ENCODE measurements at regions not wholly inside any gene's neighbourhood (a gene's known extent, or its start where the extent isn't known, plus 50 kb on each side); places are given as distances from the start of the nearest gene placed in this dataset.

GRCh38 chr4:156265407-156265806 is 311.7 kb upstream of the CTSO start:
- H3K27me3 ChIP-seq (ENCODE audit: control insufficient read depth in 3 of 3, insufficient read depth in 3 of 3, low read length in 3 of 3), result no peaks in the 10 kb centered on the region
- H3K36me3 ChIP-seq (ENCODE audit: control insufficient read depth in 3 of 3, insufficient read depth in 2 of 3, low read depth in 1 of 3, low read length in 3 of 3), result no peaks in the 10 kb centered on the region
- FAIRE-seq (no peak), DNase-seq (no peak)
- H3K4me1 ChIP-seq (ENCODE audit: control insufficient read depth in 3 of 3, insufficient read depth in 2 of 3, low read depth in 1 of 3, low read length in 2 of 3), result no peaks in the 10 kb centered on the region
- H3K27ac ChIP-seq (ENCODE audit: low read depth in 1 of 3, low read length in 2 of 3), result no peak overlapping the region
- H3K9me3 ChIP-seq (ENCODE audit: control insufficient read depth in 2 of 2, insufficient read depth in 1 of 2, low read depth in 1 of 2, low read length in 1 of 2), result peaks cover 0 to 3% of the 10 kb centered on the region in 2 donors
- H3K4me3 ChIP-seq (ENCODE audit: low read depth in 1 of 3, low read length in 3 of 3), result no peak overlapping the region

GRCh38 chr4:156261230-156261629 is 307.6 kb upstream of the CTSO start:
- Histone ChIP-seq H3K4me3 (ENCODE audit: low read depth in 1 of 3, low read length in 3 of 3) (no peak overlapping the region), H3K4me1 (ENCODE audit: control insufficient read depth in 3 of 3, insufficient read depth in 2 of 3, low read depth in 1 of 3, low read length in 2 of 3) (no peaks in the 10 kb centered on the region), H3K27me3 (ENCODE audit: control insufficient read depth in 3 of 3, insufficient read depth in 3 of 3, low read length in 3 of 3) (no peaks in the 10 kb centered on the region), H3K27ac (ENCODE audit: low read depth in 1 of 3, low read length in 2 of 3) (no peak overlapping the region), H3K9me3 (ENCODE audit: control insufficient read depth in 2 of 2, insufficient read depth in 1 of 2, low read depth in 1 of 2, low read length in 1 of 2) (peaks cover 0 to 3% of the 10 kb centered on the region in 2 donors), H3K36me3 (ENCODE audit: control insufficient read depth in 3 of 3, insufficient read depth in 2 of 3, low read depth in 1 of 3, low read length in 3 of 3) (no peaks in the 10 kb centered on the region)
- 93 to 98% (median 96%) methylated on average over 1 of the region's 1 CpG for WGBS, 3 donors
- FAIRE-seq (no peak), DNase-seq (no peak)

- H3K4me3 ChIP-seq (ENCODE audit: low read depth in 1 of 3, low read length in 3 of 3), result no peak overlapping the region
- H3K27me3 ChIP-seq (ENCODE audit: control insufficient read depth in 3 of 3, insufficient read depth in 3 of 3, low read length in 3 of 3), result no peaks in the 10 kb centered on the region
- DNase-seq (no peak), FAIRE-seq (no peak)
- H3K36me3 ChIP-seq (ENCODE audit: control insufficient read depth in 3 of 3, insufficient read depth in 2 of 3, low read depth in 1 of 3, low read length in 3 of 3), result no peaks in the 10 kb centered on the region
- H3K27ac ChIP-seq (ENCODE audit: low read depth in 1 of 3, low read length in 2 of 3), result no peak overlapping the region
- H3K4me1 ChIP-seq (ENCODE audit: control insufficient read depth in 3 of 3, insufficient read depth in 2 of 3, low read depth in 1 of 3, low read length in 2 of 3), result no peaks in the 10 kb centered on the region
- no peaks in the 10 kb centered on the region for H3K9me3 ChIP-seq (ENCODE audit: control insufficient read depth in 2 of 2, insufficient read depth in 1 of 2, low read depth in 1 of 2, low read length in 1 of 2)
- WGBS, 3 donors, result 24 to 44% (median 27%) methylated on average over 5 of the region's 5 CpGs
Measured at GRCh38 chr4:156255230-156256007, 301.8 kb upstream of the CTSO start.

GRCh38 chr4:156252358-156252921 is 298.8 kb upstream of the CTSO start:
- no peak for DNase-seq
- Histone ChIP-seq H3K9me3 (ENCODE audit: control insufficient read depth in 2 of 2, insufficient read depth in 1 of 2, low read depth in 1 of 2, low read length in 1 of 2) (no peaks in the 10 kb centered on the region), H3K27me3 (ENCODE audit: control insufficient read depth in 3 of 3, insufficient read depth in 3 of 3, low read length in 3 of 3) (no peaks in the 10 kb centered on the region), H3K4me1 (ENCODE audit: control insufficient read depth in 3 of 3, insufficient read depth in 2 of 3, low read depth in 1 of 3, low read length in 2 of 3) (no peaks in the 10 kb centered on the region), H3K36me3 (ENCODE audit: control insufficient read depth in 3 of 3, insufficient read depth in 2 of 3, low read depth in 1 of 3, low read length in 3 of 3) (no peaks in the 10 kb centered on the region), H3K27ac (ENCODE audit: low read depth in 1 of 3, low read length in 2 of 3) (no peak overlapping the region), H3K4me3 (ENCODE audit: low read depth in 1 of 3, low read length in 3 of 3) (no peak overlapping the region)
- no peak for FAIRE-seq
- 40 to 63% (median 49%) methylated on average over 2 of the region's 2 CpGs for WGBS, 3 donors

GRCh38 chr4:156251373-156252065 is 297.9 kb upstream of the CTSO start:
- no peak overlapping the region for H3K27ac ChIP-seq (ENCODE audit: low read depth in 1 of 3, low read length in 2 of 3)
- H3K4me1 ChIP-seq (ENCODE audit: control insufficient read depth in 3 of 3, insufficient read depth in 2 of 3, low read depth in 1 of 3, low read length in 2 of 3), result no peaks in the 10 kb centered on the region
- H3K4me3 ChIP-seq (ENCODE audit: low read depth in 1 of 3, low read length in 3 of 3), result no peak overlapping the region
- WGBS, 3 donors, result 73 to 82% (median 80%) methylated on average over 3 of the region's 3 CpGs
- FAIRE-seq, result no peak
- no peaks in the 10 kb centered on the region for H3K27me3 ChIP-seq (ENCODE audit: control insufficient read depth in 3 of 3, insufficient read depth in 3 of 3, low read length in 3 of 3)
- H3K9me3 ChIP-seq (ENCODE audit: control insufficient read depth in 2 of 2, insufficient read depth in 1 of 2, low read depth in 1 of 2, low read length in 1 of 2), result no peaks in the 10 kb centered on the region
- H3K36me3 ChIP-seq (ENCODE audit: control insufficient read depth in 3 of 3, insufficient read depth in 2 of 3, low read depth in 1 of 3, low read length in 3 of 3), result no peaks in the 10 kb centered on the region
- no peak for DNase-seq

- 63 to 81% (median 67%) methylated on average over 3 of the region's 3 CpGs for WGBS, 3 donors
- no peak for FAIRE-seq
- Histone ChIP-seq H3K4me3 (ENCODE audit: low read depth in 1 of 3, low read length in 3 of 3) (no peak overlapping the region), H3K27me3 (ENCODE audit: control insufficient read depth in 3 of 3, insufficient read depth in 3 of 3, low read length in 3 of 3) (no peaks in the 10 kb centered on the region), H3K4me1 (ENCODE audit: control insufficient read depth in 3 of 3, insufficient read depth in 2 of 3, low read depth in 1 of 3, low read length in 2 of 3) (no peaks in the 10 kb centered on the region), H3K36me3 (ENCODE audit: control insufficient read depth in 3 of 3, insufficient read depth in 2 of 3, low read depth in 1 of 3, low read length in 3 of 3) (no peaks in the 10 kb centered on the region), H3K9me3 (ENCODE audit: control insufficient read depth in 2 of 2, insufficient read depth in 1 of 2, low read depth in 1 of 2, low read length in 1 of 2) (no peaks in the 10 kb centered on the region), H3K27ac (ENCODE audit: low read depth in 1 of 3, low read length in 2 of 3) (no peak overlapping the region)
- no peak for DNase-seq
Measured at GRCh38 chr4:156248917-156249316, 295.3 kb upstream of the CTSO start.

- no peak for FAIRE-seq
- 41 to 54% (median 42%) methylated on average over 2 of the region's 2 CpGs for WGBS, 3 donors
Measured at GRCh38 chr4:156247470-156247869, 293.8 kb upstream of the CTSO start.

GRCh38 chr4:156243015-156243414 is 289.3 kb upstream of the CTSO start:
- Histone ChIP-seq H3K27ac (ENCODE audit: low read depth in 1 of 3, low read length in 2 of 3) (no peak overlapping the region), H3K4me3 (ENCODE audit: low read depth in 1 of 3, low read length in 3 of 3) (no peak overlapping the region), H3K9me3 (ENCODE audit: control insufficient read depth in 2 of 2, insufficient read depth in 1 of 2, low read depth in 1 of 2, low read length in 1 of 2) (no peaks in the 10 kb centered on the region), H3K27me3 (ENCODE audit: control insufficient read depth in 3 of 3, insufficient read depth in 3 of 3, low read length in 3 of 3) (no peaks in the 10 kb centered on the region), H3K36me3 (ENCODE audit: control insufficient read depth in 3 of 3, insufficient read depth in 2 of 3, low read depth in 1 of 3, low read length in 3 of 3) (no peaks in the 10 kb centered on the region), H3K4me1 (ENCODE audit: control insufficient read depth in 3 of 3, insufficient read depth in 2 of 3, low read depth in 1 of 3, low read length in 2 of 3) (no peaks in the 10 kb centered on the region)
- no peak for DNase-seq
- FAIRE-seq, result no peak
- 87 to 88% (median 87%) methylated on average over 4 of the region's 4 CpGs for WGBS, 3 donors

More at GRCh38 chr4:156247470-156247869, 293.8 kb upstream of the CTSO start:
- no peaks in the 10 kb centered on the region for H3K36me3 ChIP-seq (ENCODE audit: control insufficient read depth in 3 of 3, insufficient read depth in 2 of 3, low read depth in 1 of 3, low read length in 3 of 3)
- no peaks in the 10 kb centered on the region for H3K9me3 ChIP-seq (ENCODE audit: control insufficient read depth in 2 of 2, insufficient read depth in 1 of 2, low read depth in 1 of 2, low read length in 1 of 2)
- DNase-seq, result no peak
- H3K4me3 ChIP-seq (ENCODE audit: low read depth in 1 of 3, low read length in 3 of 3), result no peak overlapping the region
- no peaks in the 10 kb centered on the region for H3K4me1 ChIP-seq (ENCODE audit: control insufficient read depth in 3 of 3, insufficient read depth in 2 of 3, low read depth in 1 of 3, low read length in 2 of 3)
- no peak overlapping the region for H3K27ac ChIP-seq (ENCODE audit: low read depth in 1 of 3, low read length in 2 of 3)
- H3K27me3 ChIP-seq (ENCODE audit: control insufficient read depth in 3 of 3, insufficient read depth in 3 of 3, low read length in 3 of 3), result no peaks in the 10 kb centered on the region

Data from small intestine (tissue), 7 donors.